Heart left ventricle (tissue), 16 donors: ENCODE measurements at regions not wholly inside any gene's neighbourhood (a gene's known extent, or its start where the extent isn't known, plus 50 kb on each side); places are given as distances from the start of the nearest gene placed in this dataset.

Source experiments
- ATAC-seq, 4 donors: fragments of 200-7000 bp; cut with Tn5 transposase; one replicate each; pipeline ENCODE4 v1.9.1; 2020 to 2022; ENCODE audit warnings: moderate library complexity in 4 of 4, mild to moderate bottlenecking in 3 of 4, moderate number of reproducible peaks in 1 of 4
- DNase-seq, 5 donors: peaks; one replicate each; pipeline ENCODE4 v3.0.0-alpha.2; 2020
- H3K27ac ChIP-seq, 12 donors: fragments of 200-600 bp; sonication (generic) in 4 of 12; one replicate each; pipeline versions ENCODE4 v1.5.0 to v1.8.0; 2016 to 2022; ENCODE audit warnings: mild to moderate bottlenecking in 2 of 12
- H3K27me3 ChIP-seq, 9 donors: fragments of 200-600 bp; sonication (generic) in 2 of 9; one replicate each; pipeline versions ENCODE4 v1.5.1 to v1.8.0; 2016 to 2022; ENCODE audit warnings: mild to moderate bottlenecking in 3 of 9
- H3K36me3 ChIP-seq, 9 donors: fragments of 200-600 bp; sonication (generic) in 2 of 9; one replicate each; pipeline versions ENCODE4 v1.5.0 to v1.8.0; 2018 to 2022; ENCODE audit warnings: mild to moderate bottlenecking in 2 of 9
- H3K4me1 ChIP-seq, 12 donors: fragments of 200-600 bp; sonication (generic) in 4 of 12; one replicate each; pipeline versions ENCODE4 v1.5.0 to v1.8.0; 2016 to 2022; ENCODE audit warnings: mild to moderate bottlenecking in 3 of 12
- H3K4me3 ChIP-seq, 12 donors: fragments of 200-600 bp; sonication (generic) in 4 of 12; one replicate each; pipeline versions ENCODE4 v1.5.0 to v1.8.0; 2017 to 2022; ENCODE audit warnings: mild to moderate bottlenecking in 9 of 12, moderate library complexity in 4 of 12
- H3K9me3 ChIP-seq, 12 donors: fragments of 200-600 bp; sonication (generic) in 4 of 12; one replicate each; pipeline versions ENCODE4 v1.5.0 to v1.8.0; 2016 to 2022; ENCODE audit warnings: mild to moderate bottlenecking in 1 of 12
- CTCF ChIP-seq, 12 donors: fragments of 200-600 bp; sonication (generic) in 4 of 12; IDR thresholded peaks; one replicate each; pipeline versions ENCODE4 v1.5.0 to v1.8.0; 2018 to 2022; ENCODE audit warnings: antibody characterized with exemption in 12 of 12, mild to moderate bottlenecking in 5 of 12
- POLR2A ChIP-seq, 2 donors: fragments of 450-650 bp; IDR thresholded peaks; one replicate each; pipeline ENCODE4 v1.6.1; 2017; ENCODE audit warnings: antibody characterized with exemption in 2 of 2, mild to moderate bottlenecking in 2 of 2, moderate library complexity in 2 of 2
- whole genome bisulfite sequencing, 4 donors: extraction: QIAGEN DNeasy Blood & Tissue Kit in 2 of 4; methylation state at CpG; one replicate each; pipeline versions ENCODE4 v1.1.5 to v1.1.7; 2013 to 2018; 5-methylcytosine and 5-hydroxymethylcytosine counted together
- intact Hi-C, 10 donors: fragments of 100-400 bp; cut with DNase I; formaldehyde crosslinking; loops; one replicate each; pipeline versions ENCODE4 v1.11.1 to v1.14.2; 2022
- donor health status: ischemic (EF 13 %, LVEDD 7.1; RV severe dilation, severe dysfunction).
- donor health status: healthy with polysubstance abuse.
- donor health status: DM: no; HTN: yes; CAD: no.
- donor health status: DM: no; HTN: no; CAD: no.
- donor health status: ischemic (EF 25% LVEDD 6.9; RV normal size, moderate dysfunction).
- donor health status: ischemic (EF 25% LVEDD 5.7; RV mildly dilated, moderate dysfunction).
- donor health status: healthy.
- donor health status: DM: yes; HTN: yes; CAD: no.
- donor health status: ischemic (EF 35%, LVEDD 5.7; RV mildly dilated, moderate dysfunction).
- donor health status: nonischemic (EF 11% LVEDD 7.7; RV severe dilation, severe dysfunction).
- donor health status: DM: yes; HTN: yes; CAD: no.
- donor health status: PGD.
- donor health status: ischemic (EF 29% LVEDD 5.4; RV normal size, mild dysfunction).
- donor health status: nonischemic (EF 23%, LVEDD 6.1; RV moderate dilation, normal function).

- WGBS, 4 donors, result 74 to 80% (median 78%) methylated on average over 21 of the region's 21 CpGs
- TF ChIP-seq POLR2A (IDR thresholded peaks at IDR 0.05), result no peak
- no peak for TF ChIP-seq CTCF (IDR thresholded peaks at IDR 0.05)
- no peak for ATAC-seq
- no peak overlapping the region for H3K4me3 ChIP-seq
- DNase-seq, result no peak
- no peaks in the 10 kb centered on the region for H3K9me3 ChIP-seq
- no peaks in the 10 kb centered on the region for H3K27me3 ChIP-seq
- H3K4me1 ChIP-seq, result peaks cover 3 to 71% (median 40%) of the 10 kb centered on the region in 12 donors
- intact Hi-C loops, result no loop called here
- peaks cover 0 to 92% (median 68%) of the 10 kb centered on the region in 9 donors for H3K36me3 ChIP-seq
- peak overlapping the region in 2 of 12 donors; percentile 6 to 34 for H3K27ac ChIP-seq
Measured at GRCh38 chr7:130884437-130885417, 150.7 kb upstream of the KLF14 start.

- Histone ChIP-seq H3K27ac (peak overlapping the region in 3 of 12 donors; percentile 24 to 64 (median 52)), H3K36me3 (peaks cover 0 to 94% (median 70%) of the 10 kb centered on the region in 9 donors), H3K4me3 (no peak overlapping the region), H3K27me3 (no peaks in the 10 kb centered on the region), H3K4me1 (peaks cover 4 to 76% (median 43%) of the 10 kb centered on the region in 12 donors), H3K9me3 (no peaks in the 10 kb centered on the region)
- TF ChIP-seq CTCF (IDR thresholded peaks at IDR 0.05), result no peak
- TF ChIP-seq POLR2A (IDR thresholded peaks at IDR 0.05), result no peak
- ATAC-seq (peak in 3 of 4 donors; percentile 14 to 44 (median 30)), DNase-seq (no peak)
- 72 to 87% (median 74%) methylated on average over 10 of the region's 10 CpGs for WGBS, 4 donors
- intact Hi-C loops, result no loop called here
Measured at GRCh38 chr7:130886438-130887135, 152.6 kb upstream of the KLF14 start.

GRCh38 chr7:130887182-130887956, 153.4 kb upstream of the KLF14 start:
- DNase-seq (no peak), ATAC-seq (peak in 1 of 4 donors; percentile 4)
- H3K27ac ChIP-seq, result peak overlapping the region in 4 of 12 donors; percentile 19 to 64 (median 28)
- no peak overlapping the region for H3K4me3 ChIP-seq
- H3K36me3 ChIP-seq, result peaks cover 0 to 86% (median 62%) of the 10 kb centered on the region in 9 donors
- H3K4me1 ChIP-seq, result peaks cover 4 to 69% (median 41%) of the 10 kb centered on the region in 12 donors
- TF ChIP-seq CTCF (IDR thresholded peaks at IDR 0.05) (no peak), POLR2A (IDR thresholded peaks at IDR 0.05) (no peak)
- intact Hi-C loops, result no loop called here
- H3K9me3 ChIP-seq, result no peaks in the 10 kb centered on the region
- no peaks in the 10 kb centered on the region for H3K27me3 ChIP-seq
- WGBS, 4 donors, result 68 to 73% (median 69%) methylated on average over 12 of the region's 12 CpGs
